Osteoblast (primary cell): ENCODE measurements at regions not wholly inside any gene's neighbourhood (a gene's known extent, or its start where the extent isn't known, plus 50 kb on each side); places are given as distances from the start of the nearest gene placed in this dataset.

Experiments used
- DNase-seq: peaks from one replicate; pipeline ENCODE4 v3.0.0; 2011; ENCODE audit warnings: low spot score, mixed read lengths; ENCODE audit not compliant: insufficient read length; ENCODE audit errors: missing footprints
- H2AFZ ChIP-seq: 2 replicates; pipeline ENCODE4 v1.6.0; 2011; ENCODE audit warnings: mild to moderate bottlenecking, low read length
- H3K27ac ChIP-seq: 2 replicates; pipeline ENCODE4 v1.5.1; 2011; ENCODE audit warnings: mild to moderate bottlenecking, low read depth, low read length, moderate library complexity
- H3K27me3 ChIP-seq: 2 replicates; pipeline ENCODE4 v1.6.0; 2012; ENCODE audit warnings: mild to moderate bottlenecking, control low read depth, inconsistent platforms, low read length, moderate library complexity; ENCODE audit not compliant: insufficient read depth
- H3K36me3 ChIP-seq: 2 replicates; pipeline ENCODE4 v1.5.1; 2011; ENCODE audit warnings: mild to moderate bottlenecking, low read length, control low read depth, moderate library complexity; ENCODE audit not compliant: insufficient read depth
- H3K4me1 ChIP-seq: 2 replicates; pipeline ENCODE4 v1.5.1; 2011; ENCODE audit warnings: mild to moderate bottlenecking, low read length, control low read depth, moderate library complexity; ENCODE audit not compliant: insufficient read depth
- H3K4me2 ChIP-seq: 2 replicates; pipeline ENCODE4 v1.6.0; 2011; ENCODE audit warnings: mild to moderate bottlenecking, low read length; ENCODE audit not compliant: insufficient read depth
- H3K4me3 ChIP-seq: fragments of 200-600 bp; sonication (generic); 3 replicates; pipeline ENCODE4 v1.5.1; 2012; ENCODE audit warnings: mild to moderate bottlenecking, low read length, inconsistent platforms; ENCODE audit not compliant: insufficient read depth
- H3K79me2 ChIP-seq: 2 replicates; pipeline ENCODE4 v1.6.0; 2012; ENCODE audit warnings: mild to moderate bottlenecking, low read length, control low read depth, inconsistent platforms; ENCODE audit not compliant: insufficient read depth
- H3K9me3 ChIP-seq: 2 replicates; pipeline ENCODE4 v1.5.1; 2011; ENCODE audit warnings: low read depth, low read length, control low read depth
- H4K20me1 ChIP-seq: 2 replicates; pipeline ENCODE4 v1.6.0; 2012; ENCODE audit warnings: mild to moderate bottlenecking, low read length, control low read depth; ENCODE audit not compliant: insufficient read depth
- CTCF ChIP-seq: IDR thresholded peaks from 2 replicates; pipeline ENCODE4 v1.5.1; 2011; ENCODE audit warnings: mild to moderate bottlenecking, low read depth, low read length, moderate library complexity; ENCODE audit errors: extremely low read depth

GRCh38 chr20:60599381-60599780 is 641.2 kb downstream of the CDH26 start:
- Histone ChIP-seq H4K20me1 (no peaks in the 10 kb centered on the region), H3K4me2 (no peak overlapping the region), H2AFZ (no peak overlapping the region), H3K4me3 (no peak overlapping the region), H3K4me1 (no peaks in the 10 kb centered on the region), H3K9me3 (no peaks in the 10 kb centered on the region), H3K27me3 (no peaks in the 10 kb centered on the region), H3K36me3 (no peaks in the 10 kb centered on the region), H3K27ac (no peak overlapping the region), H3K79me2 (no peaks in the 10 kb centered on the region)
- no peak for TF ChIP-seq CTCF
- no peak for DNase-seq

GRCh38 chr20:60600036-60600435 is 641.8 kb downstream of the CDH26 start:
- no peaks in the 10 kb centered on the region for H3K27me3 ChIP-seq
- no peak for DNase-seq
- no peak for TF ChIP-seq CTCF
- H3K79me2 ChIP-seq: no peaks in the 10 kb centered on the region
- no peak overlapping the region for H2AFZ ChIP-seq
- H4K20me1 ChIP-seq: no peaks in the 10 kb centered on the region
- H3K27ac ChIP-seq: no peak overlapping the region
- H3K4me1 ChIP-seq: no peaks in the 10 kb centered on the region
- no peak overlapping the region for H3K4me3 ChIP-seq
- H3K9me3 ChIP-seq: no peaks in the 10 kb centered on the region
- no peaks in the 10 kb centered on the region for H3K36me3 ChIP-seq
- no peak overlapping the region for H3K4me2 ChIP-seq

GRCh38 chr20:60624066-60624465 is 628.0 kb upstream of the CDH4 start:
- TF ChIP-seq CTCF: no peak
- DNase-seq: no peak

GRCh38 chr20:60627751-60628565 is 624.1 kb upstream of the CDH4 start:
- Histone ChIP-seq H3K4me3 (no peak overlapping the region), H3K4me1 (no peaks in the 10 kb centered on the region), H4K20me1 (no peaks in the 10 kb centered on the region), H2AFZ (no peak overlapping the region), H3K27ac (no peak overlapping the region), H3K4me2 (no peak overlapping the region), H3K79me2 (no peaks in the 10 kb centered on the region), H3K27me3 (no peaks in the 10 kb centered on the region), H3K36me3 (no peaks in the 10 kb centered on the region), H3K9me3 (no peaks in the 10 kb centered on the region)
- no peak for DNase-seq
- no peak for TF ChIP-seq CTCF

More at GRCh38 chr20:60624066-60624465, 628.0 kb upstream of the CDH4 start:
- Histone ChIP-seq H3K9me3 (no peaks in the 10 kb centered on the region), H3K4me1 (no peaks in the 10 kb centered on the region), H3K79me2 (no peaks in the 10 kb centered on the region), H3K4me3 (no peak overlapping the region), H2AFZ (no peak overlapping the region), H3K27ac (no peak overlapping the region), H3K27me3 (no peaks in the 10 kb centered on the region), H3K36me3 (no peaks in the 10 kb centered on the region), H4K20me1 (no peaks in the 10 kb centered on the region), H3K4me2 (no peak overlapping the region)
